ENCODE measurements at regions not wholly inside any gene's neighbourhood (a gene's known extent, or its start where the extent isn't known, plus 50 kb on each side); places are given as distances from the start of the nearest gene placed in this dataset.

DNA sequence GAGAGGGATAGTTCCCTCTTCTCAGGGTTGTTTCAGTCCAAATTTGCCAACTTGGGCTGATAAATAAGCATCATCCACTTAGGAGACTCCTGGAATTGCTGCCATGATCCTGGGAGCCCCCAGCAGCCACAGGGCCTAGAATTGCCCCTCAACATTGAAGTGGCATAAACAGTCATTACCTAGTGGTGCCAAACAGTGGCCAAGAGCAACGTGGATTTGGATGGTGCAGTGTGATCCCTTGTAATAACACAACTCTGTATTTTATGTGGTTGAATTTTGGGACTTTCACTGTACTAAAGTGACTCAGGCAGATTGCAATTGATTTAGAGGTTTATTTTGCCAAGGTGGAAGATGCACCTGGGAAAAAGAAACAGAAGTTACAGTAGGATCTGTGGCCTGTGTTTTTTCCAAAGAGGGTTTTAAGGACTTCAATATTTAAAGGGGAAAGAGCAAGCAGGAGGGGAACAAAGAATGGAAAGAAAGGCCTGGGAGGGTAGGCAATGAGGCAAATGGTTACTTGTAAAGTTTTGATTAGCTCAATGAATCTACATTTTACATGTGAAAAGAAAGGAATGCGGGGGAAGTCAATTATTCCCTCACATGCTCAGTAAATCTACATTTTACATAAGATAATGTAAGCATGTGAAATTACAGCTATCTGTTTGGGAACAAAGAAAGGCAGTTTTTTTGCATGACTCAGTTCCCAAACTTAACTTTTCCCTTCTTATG is 168.0 kb upstream of the NOX3 start:
- H4K20me1 ChIP-seq (ENCODE audit: insufficient read depth, low read length) = no peaks in the 10 kb centered on the region
- DNase-seq (ENCODE audit: low spot score) = no peak
- ChIA-PET CTCF (ENCODE audit: unreplicated experiment) (no interaction called here), POLR2A (interaction anchor here (0.7 to 0.9 kb wide), 2 partner anchors 22 to 273 kb away, joined by 3 read pairs; no protein-coding TSS in a partner anchor)
- no peaks in the 10 kb centered on the region for H3K9me2 ChIP-seq (ENCODE audit: insufficient read depth, low read length)
- TF ChIP-seq, protein P1, sequence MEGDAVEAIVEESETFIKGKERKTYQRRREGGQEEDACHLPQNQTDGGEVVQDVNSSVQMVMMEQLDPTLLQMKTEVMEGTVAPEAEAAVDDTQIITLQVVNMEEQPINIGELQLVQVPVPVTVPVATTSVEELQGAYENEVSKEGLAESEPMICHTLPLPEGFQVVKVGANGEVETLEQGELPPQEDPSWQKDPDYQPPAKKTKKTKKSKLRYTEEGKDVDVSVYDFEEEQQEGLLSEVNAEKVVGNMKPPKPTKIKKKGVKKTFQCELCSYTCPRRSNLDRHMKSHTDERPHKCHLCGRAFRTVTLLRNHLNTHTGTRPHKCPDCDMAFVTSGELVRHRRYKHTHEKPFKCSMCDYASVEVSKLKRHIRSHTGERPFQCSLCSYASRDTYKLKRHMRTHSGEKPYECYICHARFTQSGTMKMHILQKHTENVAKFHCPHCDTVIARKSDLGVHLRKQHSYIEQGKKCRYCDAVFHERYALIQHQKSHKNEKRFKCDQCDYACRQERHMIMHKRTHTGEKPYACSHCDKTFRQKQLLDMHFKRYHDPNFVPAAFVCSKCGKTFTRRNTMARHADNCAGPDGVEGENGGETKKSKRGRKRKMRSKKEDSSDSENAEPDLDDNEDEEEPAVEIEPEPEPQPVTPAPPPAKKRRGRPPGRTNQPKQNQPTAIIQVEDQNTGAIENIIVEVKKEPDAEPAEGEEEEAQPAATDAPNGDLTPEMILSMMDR (conservative IDR thresholded peaks at IDR 0.05; ENCODE audit: low read length) = no peak
- TF ChIP-seq EZH2phosphoT487 (IDR thresholded peaks at IDR 0.05; ENCODE audit: borderline replicate concordance, low read depth, low read length) = no peak
- no peak overlapping the region for H2AFZ ChIP-seq (ENCODE audit: low read length)
- H3K27ac ChIP-seq (ENCODE audit: low read depth, low read length, poor library complexity, severe bottlenecking) = no peak overlapping the region
- no TSS peak for BruUV-seq (replicated peaks)
- no peak overlapping the region for H3K4me2 ChIP-seq (ENCODE audit: low read length)
- H3K79me2 ChIP-seq (ENCODE audit: insufficient read depth, low read depth, low read length) = no peaks in the 10 kb centered on the region
- H3K9me3 ChIP-seq (ENCODE audit: low read length) = no peaks in the 10 kb centered on the region
- intact Hi-C loops (cut with micrococcal nuclease; ENCODE audit: unreplicated experiment) = no loop called here
- no peaks in the 10 kb centered on the region for H3K4me1 ChIP-seq (ENCODE audit: insufficient read depth, low read length, poor library complexity, severe bottlenecking)
- H3K4me3 ChIP-seq (ENCODE audit: low read depth, low read length, poor library complexity, severe bottlenecking) = no peak overlapping the region
- no peaks in the 10 kb centered on the region for H3K36me3 ChIP-seq (ENCODE audit: insufficient read depth, low read length)

DNA sequence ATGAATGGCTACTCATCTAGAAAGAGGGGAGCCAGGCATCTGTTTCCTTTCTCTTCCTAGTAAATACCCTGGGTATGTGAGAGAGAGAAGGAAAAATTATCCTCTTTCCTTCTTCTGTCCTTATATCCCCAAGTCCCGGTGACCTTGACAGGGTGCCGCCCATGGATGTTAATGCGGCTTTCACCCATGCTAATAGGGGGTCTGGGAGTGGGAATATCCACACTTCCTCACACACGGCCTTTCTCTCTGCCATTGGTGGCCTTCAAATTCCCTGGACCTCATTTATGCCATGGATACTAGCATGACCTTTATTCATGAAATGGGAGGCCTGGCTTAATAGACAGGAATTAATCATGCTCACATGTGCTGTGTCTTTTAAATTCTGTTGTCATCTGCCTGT is 159.0 kb upstream of the NOX3 start:
- H2AFZ ChIP-seq (ENCODE audit: low read length) = no peak overlapping the region
- H3K4me1 ChIP-seq (ENCODE audit: insufficient read depth, low read length, poor library complexity, severe bottlenecking) = no peaks in the 10 kb centered on the region
- H3K79me2 ChIP-seq (ENCODE audit: insufficient read depth, low read depth, low read length) = no peaks in the 10 kb centered on the region
- no TSS peak for BruUV-seq (replicated peaks)
- POLR2A ChIA-PET = interaction anchor here (1.2 kb wide), 1 partner anchor 9 kb away, joined by 3 read pairs; no protein-coding TSS in a partner anchor
- no peaks in the 10 kb centered on the region for H4K20me1 ChIP-seq (ENCODE audit: insufficient read depth, low read length)
- no peak for DNase-seq (ENCODE audit: low spot score)
- no peaks in the 10 kb centered on the region for H3K36me3 ChIP-seq (ENCODE audit: insufficient read depth, low read length)
- peaks cover 18% of the 10 kb centered on the region; the same call in 1 of the 2 replicates for H3K9me3 ChIP-seq (ENCODE audit: low read length)
- TF ChIP-seq, protein P1 (conservative IDR thresholded peaks at IDR 0.05; ENCODE audit: low read length) = no peak
- TF ChIP-seq EZH2phosphoT487 (IDR thresholded peaks at IDR 0.05; ENCODE audit: borderline replicate concordance, low read depth, low read length) = no peak
- H3K4me3 ChIP-seq (ENCODE audit: low read depth, low read length, poor library complexity, severe bottlenecking) = no peak overlapping the region
- H3K4me2 ChIP-seq (ENCODE audit: low read length) = no peak overlapping the region
- CTCF ChIA-PET (ENCODE audit: unreplicated experiment) = no interaction called here
- H3K9me2 ChIP-seq (ENCODE audit: insufficient read depth, low read length) = no peaks in the 10 kb centered on the region
- intact Hi-C loops (cut with micrococcal nuclease; ENCODE audit: unreplicated experiment) = no loop called here
- no peak overlapping the region for H3K27ac ChIP-seq (ENCODE audit: low read depth, low read length, poor library complexity, severe bottlenecking)

DNA sequence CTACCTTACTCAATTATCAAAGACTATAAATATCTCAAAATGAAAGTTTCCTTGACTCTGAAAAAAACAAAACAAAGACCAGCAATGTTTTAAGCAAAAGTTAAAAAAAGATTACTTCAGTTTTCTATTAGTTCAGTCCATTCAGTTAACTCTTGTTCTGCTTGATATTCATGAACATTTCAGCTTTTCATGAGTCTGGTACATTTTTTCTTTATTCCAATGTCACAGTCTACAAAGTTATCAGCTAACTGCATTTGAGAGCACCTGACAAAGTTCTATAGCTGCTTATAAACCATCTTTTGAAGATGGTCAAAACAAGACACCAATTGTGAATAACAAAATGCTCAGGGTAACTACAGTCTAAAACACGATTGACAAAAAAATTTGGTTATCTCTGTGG is 156.1 kb upstream of the NOX3 start:
- Histone ChIP-seq H3K79me2 (ENCODE audit: insufficient read depth, low read depth, low read length) (no peaks in the 10 kb centered on the region), H3K4me1 (ENCODE audit: insufficient read depth, low read length, poor library complexity, severe bottlenecking) (no peaks in the 10 kb centered on the region), H2AFZ (ENCODE audit: low read length) (no peak overlapping the region), H3K27ac (ENCODE audit: low read depth, low read length, poor library complexity, severe bottlenecking) (no peak overlapping the region), H3K9me2 (ENCODE audit: insufficient read depth, low read length) (no peaks in the 10 kb centered on the region), H4K20me1 (ENCODE audit: insufficient read depth, low read length) (no peaks in the 10 kb centered on the region), H3K36me3 (ENCODE audit: insufficient read depth, low read length) (no peaks in the 10 kb centered on the region), H3K9me3 (ENCODE audit: low read length) (peaks cover 18% of the 10 kb centered on the region; the same call in 1 of the 2 replicates), H3K4me3 (ENCODE audit: low read depth, low read length, poor library complexity, severe bottlenecking) (no peak overlapping the region), H3K4me2 (ENCODE audit: low read length) (no peak overlapping the region)
- TF ChIP-seq, protein P1 (conservative IDR thresholded peaks at IDR 0.05; ENCODE audit: low read length) = no peak
- no peak for TF ChIP-seq EZH2phosphoT487 (IDR thresholded peaks at IDR 0.05; ENCODE audit: borderline replicate concordance, low read depth, low read length)
- CTCF ChIA-PET (ENCODE audit: unreplicated experiment) = no interaction called here
- POLR2A ChIA-PET = interaction anchor here (1.0 kb wide), 1 partner anchor 9 kb away, joined by 3 read pairs; no protein-coding TSS in a partner anchor
- intact Hi-C loops (cut with micrococcal nuclease; ENCODE audit: unreplicated experiment) = no loop called here
- DNase-seq (ENCODE audit: low spot score) = no peak
- BruUV-seq (replicated peaks) = no TSS peak

Data from OCI-LY7 (cell line).